Muscle of leg (tissue), 3 donors: ENCODE measurements at regions not wholly inside any gene's neighbourhood (a gene's known extent, or its start where the extent isn't known, plus 50 kb on each side); places are given as distances from the start of the nearest gene placed in this dataset.
A peak's percentile ranks its signal among the peaks of the same experiment; 100 is the strongest.

Experiments used
- DNase-seq: peaks from one replicate; pipeline ENCODE4 v3.0.0; 2013
- H3K27ac ChIP-seq: one replicate; pipeline ENCODE4 v1.5.1; 2013; ENCODE audit warnings: mild to moderate bottlenecking, low read length, control low read depth
- H3K27me3 ChIP-seq: one replicate; pipeline ENCODE4 v1.6.1; 2013; ENCODE audit warnings: low read length; ENCODE audit not compliant: control insufficient read depth, insufficient read depth
- H3K36me3 ChIP-seq: one replicate; pipeline ENCODE4 v1.6.1; 2013; ENCODE audit warnings: low read length; ENCODE audit not compliant: control insufficient read depth, insufficient read depth
- H3K4me1 ChIP-seq: one replicate; pipeline ENCODE4 v1.6.1; 2013; ENCODE audit warnings: low read length; ENCODE audit not compliant: control insufficient read depth, insufficient read depth
- H3K4me3 ChIP-seq: one replicate; pipeline ENCODE4 v1.5.1; 2013; ENCODE audit warnings: low read length, control low read depth
- H3K9me3 ChIP-seq: replicated peaks from 2 replicates; pipeline ENCODE4 v1.6.1; 2013; ENCODE audit warnings: low read depth, low read length; ENCODE audit not compliant: control insufficient read depth
- WGBS: methylation state at CpG from one replicate; pipeline ENCODE4 v1.1.5; 2013; ENCODE audit warnings: missing lambda C conversion rate; ENCODE audit not compliant: insufficient coverage; 5-methylcytosine and 5-hydroxymethylcytosine counted together

- no peaks in the 10 kb centered on the region for H3K36me3 ChIP-seq
- 73% methylated on average over 8 of the region's 9 CpGs for WGBS
- no peaks in the 10 kb centered on the region for H3K4me1 ChIP-seq
- H3K27me3 ChIP-seq, result peaks cover 4% of the 10 kb centered on the region
- no peaks in the 10 kb centered on the region for H3K9me3 ChIP-seq
- no peak overlapping the region for H3K27ac ChIP-seq
- DNase-seq, result no peak
- H3K4me3 ChIP-seq, result no peak overlapping the region
Measured at GRCh38 chr11:45449036-45449601, 163.0 kb upstream of the SYT13 start.

GRCh38 chr11:45448561-45448960 is 162.4 kb upstream of the SYT13 start:
- Histone ChIP-seq H3K9me3 (no peaks in the 10 kb centered on the region), H3K27me3 (peaks cover 4% of the 10 kb centered on the region), H3K4me1 (no peaks in the 10 kb centered on the region), H3K27ac (no peak overlapping the region), H3K36me3 (no peaks in the 10 kb centered on the region), H3K4me3 (no peak overlapping the region)
- 72% methylated on average over 5 of the region's 5 CpGs for WGBS
- peak; percentile 11 for DNase-seq

- Histone ChIP-seq H3K4me3 (no peak overlapping the region), H3K36me3 (no peaks in the 10 kb centered on the region), H3K27me3 (peaks cover 7% of the 10 kb centered on the region), H3K9me3 (no peaks in the 10 kb centered on the region), H3K27ac (no peak overlapping the region), H3K4me1 (no peaks in the 10 kb centered on the region)
- WGBS, result 38% methylated on average over 1 of the region's 8 CpGs
- DNase-seq, result no peak
Measured at GRCh38 chr11:45446998-45447397, 160.9 kb upstream of the SYT13 start.

- no peak overlapping the region for H3K27ac ChIP-seq
- WGBS, result 80% methylated on average over 3 of the region's 5 CpGs
- DNase-seq, result no peak
- H3K4me3 ChIP-seq, result no peak overlapping the region
- no peaks in the 10 kb centered on the region for H3K4me1 ChIP-seq
- H3K9me3 ChIP-seq, result no peaks in the 10 kb centered on the region
- peaks cover 7% of the 10 kb centered on the region for H3K27me3 ChIP-seq
- H3K36me3 ChIP-seq, result no peaks in the 10 kb centered on the region
Measured at GRCh38 chr11:45446434-45446833, 160.3 kb upstream of the SYT13 start.

- Histone ChIP-seq H3K27me3 (peaks cover 7% of the 10 kb centered on the region), H3K4me1 (no peaks in the 10 kb centered on the region), H3K9me3 (peaks cover 2% of the 10 kb centered on the region), H3K27ac (no peak overlapping the region), H3K4me3 (no peak overlapping the region), H3K36me3 (no peaks in the 10 kb centered on the region)
- DNase-seq, result no peak
- WGBS, result 31% methylated on average over 5 of the region's 6 CpGs
Measured at GRCh38 chr11:45444796-45445195, 158.7 kb upstream of the SYT13 start.

- DNase-seq, result no peak
- peaks cover 9% of the 10 kb centered on the region for H3K27me3 ChIP-seq
- no peak overlapping the region for H3K4me3 ChIP-seq
- H3K4me1 ChIP-seq, result no peaks in the 10 kb centered on the region
- H3K9me3 ChIP-seq, result peaks cover 8% of the 10 kb centered on the region
- no peak overlapping the region for H3K27ac ChIP-seq
- WGBS, result no CpG with 5 or more reads among the region's 2 CpGs
- H3K36me3 ChIP-seq, result no peaks in the 10 kb centered on the region
Measured at GRCh38 chr11:45440111-45440510, 154.0 kb upstream of the SYT13 start.

GRCh38 chr11:45436966-45437365 is 150.8 kb upstream of the SYT13 start:
- no peaks in the 10 kb centered on the region for H3K36me3 ChIP-seq
- WGBS, result no CpG with 5 or more reads among the region's 1 CpG
- peaks cover 8% of the 10 kb centered on the region for H3K9me3 ChIP-seq
- H3K27me3 ChIP-seq, result peaks cover 7% of the 10 kb centered on the region
- H3K4me1 ChIP-seq, result no peaks in the 10 kb centered on the region
- no peak overlapping the region for H3K27ac ChIP-seq
- H3K4me3 ChIP-seq, result no peak overlapping the region
- no peak for DNase-seq

GRCh38 chr11:45436118-45436517 is 150.0 kb upstream of the SYT13 start:
- no peak overlapping the region for H3K27ac ChIP-seq
- H3K27me3 ChIP-seq, result peaks cover 7% of the 10 kb centered on the region
- no peak overlapping the region for H3K4me3 ChIP-seq
- no peaks in the 10 kb centered on the region for H3K36me3 ChIP-seq
- no peaks in the 10 kb centered on the region for H3K4me1 ChIP-seq
- H3K9me3 ChIP-seq, result peaks cover 8% of the 10 kb centered on the region
- no peak for DNase-seq
- WGBS, result 47% methylated on average over 2 of the region's 2 CpGs

- Histone ChIP-seq H3K4me3 (no peak overlapping the region), H3K9me3 (peaks cover 8% of the 10 kb centered on the region), H3K27me3 (peaks cover 7% of the 10 kb centered on the region), H3K27ac (no peak overlapping the region), H3K4me1 (no peaks in the 10 kb centered on the region), H3K36me3 (no peaks in the 10 kb centered on the region)
- WGBS, result 100% methylated on average over 1 of the region's 3 CpGs
- no peak for DNase-seq
Measured at GRCh38 chr11:45435706-45436105, 149.6 kb upstream of the SYT13 start.

GRCh38 chr11:45432910-45433309 is 146.8 kb upstream of the SYT13 start:
- Histone ChIP-seq H3K36me3 (no peaks in the 10 kb centered on the region), H3K27ac (no peak overlapping the region), H3K4me1 (no peaks in the 10 kb centered on the region), H3K27me3 (peaks cover 9% of the 10 kb centered on the region), H3K9me3 (no peaks in the 10 kb centered on the region), H3K4me3 (no peak overlapping the region)
- no peak for DNase-seq
- 70% methylated on average over 3 of the region's 6 CpGs for WGBS

GRCh38 chr11:45432100-45432499 is 146.0 kb upstream of the SYT13 start:
- Histone ChIP-seq H3K4me3 (no peak overlapping the region), H3K9me3 (no peaks in the 10 kb centered on the region), H3K4me1 (no peaks in the 10 kb centered on the region), H3K27me3 (peaks cover 11% of the 10 kb centered on the region), H3K27ac (no peak overlapping the region), H3K36me3 (no peaks in the 10 kb centered on the region)
- DNase-seq, result no peak
- WGBS, result 25% methylated on average over 3 of the region's 3 CpGs
